K562 (cell line): ENCODE measurements at regions not wholly inside any gene's neighbourhood (a gene's known extent, or its start where the extent isn't known, plus 50 kb on each side); places are given as distances from the start of the nearest gene placed in this dataset.

Source experiments
- ATAC-seq: fragments of 200-7000 bp; cut with Tn5 transposase; 3 replicates; pipeline ENCODE4 v1.9.1; 2020; ENCODE audit warnings: moderate library complexity
- BruUV-seq: library from RNA; stranded (reverse); fragments of 400-500 nt; replicated peaks from 2 replicates; lab custom pipeline; 2021; lab: Mats Ljungman, UMichigan
- CTCF ChIA-PET: fragments of 300-600 bp; formaldehyde crosslinking; extraction: SDS; loops from one replicate; lab custom pipeline; 2021; ENCODE audit warnings: low intra/inter-chr PET ratio; lab: Yijun Ruan, JAX
- POLR2A ChIA-PET: fragments of 300-600, 350-650 bp; sonication (Branson Sonifier 250); formaldehyde crosslinking; extraction: SDS; loops from one replicate; lab custom pipeline; 2021; ENCODE audit warnings: antibody characterized with exemption, inconsistent platforms; lab: Yijun Ruan, JAX
- DNase-seq, 4 experiments: peaks; one replicate each; pipeline versions ENCODE4 v3.0.0 to v3.0.0-alpha.2; 2011 to 2018; ENCODE audit warnings: low spot score in 3 of 4, mixed read lengths in 3 of 4; ENCODE audit errors: extremely low read depth in 1 of 4
- FAIRE-seq: peaks from 2 replicates; lab custom pipeline; 2011; peaks lifted over from hg19 to GRCh38; lab: Jason Lieb, UNC
- H2AFZ ChIP-seq: 2 replicates; pipeline ENCODE4 v1.6.0; 2011; ENCODE audit warnings: low read depth, low read length, control low read depth, inconsistent platforms
- H3K27ac ChIP-seq: fragments of 200-600 bp; 3 replicates; pipeline ENCODE4 v1.8.0; 2011; ENCODE audit warnings: low read depth, mild to moderate bottlenecking, control low read depth, inconsistent platforms, low read length, moderate library complexity, mixed read lengths; ENCODE audit errors: extremely low read depth
- H3K27me3 ChIP-seq, 2 experiments: fragments of 300-600 bp in 1 of 2; 2 replicates in 1 of 2; 3 replicates in 1 of 2; pipeline versions ENCODE4 v1.6.0 to v1.8.0; 2011; ENCODE audit warnings: inconsistent platforms in 2 of 2, low read length in 2 of 2, mild to moderate bottlenecking in 1 of 2, mixed read lengths in 1 of 2, moderate library complexity in 1 of 2; ENCODE audit not compliant: control insufficient read depth in 2 of 2, insufficient read depth in 2 of 2
- H3K36me3 ChIP-seq: fragments of 300-600 bp; 3 replicates; pipeline ENCODE4 v1.8.0; 2011; ENCODE audit warnings: mild to moderate bottlenecking, low read length, inconsistent platforms; ENCODE audit not compliant: control insufficient read depth, insufficient read depth
- H3K4me1 ChIP-seq, 2 experiments: fragments of 200-600 bp in 1 of 2; replicated peaks in 1 of 2; 2 replicates in 1 of 2; 3 replicates in 1 of 2; pipeline versions ENCODE4 v1.5.1 to v1.8.0; 2011; ENCODE audit warnings: inconsistent platforms in 2 of 2, low read length in 2 of 2, mild to moderate bottlenecking in 1 of 2, mixed read lengths in 1 of 2, moderate library complexity in 1 of 2; ENCODE audit not compliant: control insufficient read depth in 2 of 2, insufficient read depth in 2 of 2
- H3K4me2 ChIP-seq: 2 replicates; pipeline ENCODE4 v1.6.1; 2011; ENCODE audit warnings: low read length, control low read depth, inconsistent platforms, mixed read lengths; ENCODE audit not compliant: insufficient read depth
- H3K4me3 ChIP-seq: fragments of 200-600 bp; sonication (generic), shearing (Covaris generic); 2 replicates; pipeline ENCODE4 v1.5.1; 2016; ENCODE audit warnings: control low read depth, inconsistent platforms
- H3K79me2 ChIP-seq: fragments of 200-600 bp; 3 replicates; pipeline ENCODE4 v1.8.0; 2011; ENCODE audit warnings: low read length, inconsistent platforms; ENCODE audit not compliant: control insufficient read depth, insufficient read depth
- H3K9ac ChIP-seq, 2 experiments: 2 replicates each; pipeline versions ENCODE4 v1.6.0 to v1.6.1; 2011; ENCODE audit warnings: low read depth in 2 of 2, low read length in 2 of 2, control low read depth in 1 of 2, inconsistent platforms in 1 of 2, mild to moderate bottlenecking in 1 of 2, mixed read lengths in 1 of 2; ENCODE audit not compliant: insufficient read depth in 1 of 2
- H3K9me1 ChIP-seq: one replicate; pipeline ENCODE4 v1.6.0; 2011; ENCODE audit warnings: inconsistent platforms, mild to moderate bottlenecking, low read length, moderate library complexity; ENCODE audit not compliant: control insufficient read depth, insufficient read depth
- H3K9me3 ChIP-seq: replicated peaks from 2 replicates; pipeline ENCODE4 v1.5.1; 2011; ENCODE audit warnings: low read depth, low read length, inconsistent platforms; ENCODE audit not compliant: control insufficient read depth, insufficient read depth
- H4K20me1 ChIP-seq: replicated peaks from 2 replicates; pipeline ENCODE4 v1.6.1; 2011; ENCODE audit warnings: low read length, inconsistent platforms, mixed read lengths; ENCODE audit not compliant: control insufficient read depth, insufficient read depth
- CCAR2 ChIP-seq: fragments of 200-400 bp; formaldehyde crosslinking; IDR thresholded peaks from 2 replicates; pipeline ENCODE4 v1.6.1; 2017; ENCODE audit warnings: mild to moderate bottlenecking, low read depth, low read length
- GABPB1 ChIP-seq: sonication (generic); formaldehyde crosslinking; IDR thresholded peaks from 2 replicates; pipeline ENCODE4 v1.8.0; 2022; ENCODE audit warnings: mild to moderate bottlenecking, missing genetic modification reagents
- HOXB6 ChIP-seq: fragments of 250-450 bp; sonication (Bioruptor Pico); IDR thresholded peaks from 2 replicates; pipeline ENCODE4 v1.5.1; 2022; ENCODE audit warnings: mild to moderate bottlenecking, borderline replicate concordance
- NR3C1 ChIP-seq: sonication (generic); formaldehyde crosslinking; IDR thresholded peaks from 2 replicates; pipeline ENCODE4 v1.8.1; 2022; ENCODE audit warnings: missing genetic modification reagents
- SMC3 ChIP-seq: conservative IDR thresholded peaks from 2 replicates; pipeline ENCODE4 v1.6.1; 2011; ENCODE audit warnings: low read depth, low read length, improper control_type of control experiment; ENCODE audit not compliant: insufficient read depth
- XRCC5 ChIP-seq: fragments of 200-400 bp; formaldehyde crosslinking; IDR thresholded peaks from 2 replicates; pipeline ENCODE4 v1.6.1; 2017; ENCODE audit warnings: low read depth, mild to moderate bottlenecking, low read length
- ZNF77 ChIP-seq: fragments of 250-450 bp; sonication (Bioruptor Pico); IDR thresholded peaks from 2 replicates; pipeline ENCODE4 v1.5.0; 2020
- WGBS: fragments of 100-300 bp; shearing (Covaris generic); methylation state at CpG from one replicate; pipeline ENCODE4 v1.1.6; 2016; ENCODE audit warnings: low coverage, mixed read lengths; ENCODE audit not compliant: insufficient coverage; ENCODE audit errors: missing lambda C conversion rate; 5-methylcytosine and 5-hydroxymethylcytosine counted together
- in situ Hi-C: fragments of 300-500 bp; cut with MboI; formaldehyde crosslinking; loops from 4 replicates; pipeline ENCODE4 v1.15.0; 2018; ENCODE audit warnings: inconsistent platforms, mixed read lengths
- intact Hi-C: fragments of 100-400 bp; cut with micrococcal nuclease; formaldehyde crosslinking; loops from 2 replicates; pipeline ENCODE4 v1.14.2; 2022
- TF ChIP-seq, protein P1 (sequence below): fragments of 450-650 bp; IDR thresholded peaks from 2 replicates; pipeline ENCODE4 v1.6.1; 2017; ENCODE audit warnings: antibody characterized with exemption, mild to moderate bottlenecking
- TF ChIP-seq, protein P2 (sequence below): fragments of 450-650 bp; IDR thresholded peaks from 2 replicates; pipeline ENCODE4 v1.7.0; 2016; ENCODE audit warnings: borderline replicate concordance
- TF ChIP-seq, protein P3 (sequence below): sonication (generic); formaldehyde crosslinking; IDR thresholded peaks from 2 replicates; pipeline ENCODE4 v1.8.0; 2023; ENCODE audit warnings: mild to moderate bottlenecking, missing genetic modification reagents

DNA sequence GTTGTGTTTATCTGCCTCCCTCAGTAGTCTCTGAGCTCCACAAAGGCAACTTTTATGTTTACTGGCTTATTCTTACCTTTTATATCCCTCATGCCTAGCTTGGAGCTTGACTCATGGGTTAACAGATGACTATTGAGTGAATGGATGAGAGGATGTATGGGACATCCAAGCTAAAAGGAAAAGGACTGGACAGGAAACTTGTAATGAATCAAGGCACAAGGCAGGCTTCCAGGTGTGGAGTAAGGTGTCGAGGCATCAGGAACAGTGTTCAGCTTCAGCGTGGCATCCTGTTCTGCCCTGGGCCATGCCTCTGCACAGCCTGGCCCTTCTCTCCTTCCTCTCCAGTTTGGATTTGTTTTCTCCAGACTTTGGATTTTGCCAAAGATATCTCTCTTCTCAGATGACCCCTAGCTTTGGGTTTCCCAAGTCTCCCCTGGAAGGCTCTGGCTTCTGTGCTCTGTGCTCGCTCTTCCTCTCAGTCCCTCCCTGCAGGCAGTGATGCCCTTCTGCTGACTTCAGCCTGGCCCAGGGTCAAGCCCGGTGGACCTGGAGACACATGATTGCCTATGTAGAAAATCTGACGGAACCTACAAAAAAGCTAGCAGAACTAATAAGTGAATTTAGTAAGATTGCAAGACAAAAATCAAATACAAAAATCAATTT lies 367.3 kb downstream of the CXCL12 start:
- CTCF ChIA-PET = no interaction called here
- in situ Hi-C loops = no loop called here
- POLR2A ChIA-PET = interaction anchor here (0.7 kb wide), 1 partner anchor 60 kb away, joined by 3 read pairs; no protein-coding TSS in a partner anchor
- TF ChIP-seq CCAR2 = no peak
- TF ChIP-seq, protein P1, sequence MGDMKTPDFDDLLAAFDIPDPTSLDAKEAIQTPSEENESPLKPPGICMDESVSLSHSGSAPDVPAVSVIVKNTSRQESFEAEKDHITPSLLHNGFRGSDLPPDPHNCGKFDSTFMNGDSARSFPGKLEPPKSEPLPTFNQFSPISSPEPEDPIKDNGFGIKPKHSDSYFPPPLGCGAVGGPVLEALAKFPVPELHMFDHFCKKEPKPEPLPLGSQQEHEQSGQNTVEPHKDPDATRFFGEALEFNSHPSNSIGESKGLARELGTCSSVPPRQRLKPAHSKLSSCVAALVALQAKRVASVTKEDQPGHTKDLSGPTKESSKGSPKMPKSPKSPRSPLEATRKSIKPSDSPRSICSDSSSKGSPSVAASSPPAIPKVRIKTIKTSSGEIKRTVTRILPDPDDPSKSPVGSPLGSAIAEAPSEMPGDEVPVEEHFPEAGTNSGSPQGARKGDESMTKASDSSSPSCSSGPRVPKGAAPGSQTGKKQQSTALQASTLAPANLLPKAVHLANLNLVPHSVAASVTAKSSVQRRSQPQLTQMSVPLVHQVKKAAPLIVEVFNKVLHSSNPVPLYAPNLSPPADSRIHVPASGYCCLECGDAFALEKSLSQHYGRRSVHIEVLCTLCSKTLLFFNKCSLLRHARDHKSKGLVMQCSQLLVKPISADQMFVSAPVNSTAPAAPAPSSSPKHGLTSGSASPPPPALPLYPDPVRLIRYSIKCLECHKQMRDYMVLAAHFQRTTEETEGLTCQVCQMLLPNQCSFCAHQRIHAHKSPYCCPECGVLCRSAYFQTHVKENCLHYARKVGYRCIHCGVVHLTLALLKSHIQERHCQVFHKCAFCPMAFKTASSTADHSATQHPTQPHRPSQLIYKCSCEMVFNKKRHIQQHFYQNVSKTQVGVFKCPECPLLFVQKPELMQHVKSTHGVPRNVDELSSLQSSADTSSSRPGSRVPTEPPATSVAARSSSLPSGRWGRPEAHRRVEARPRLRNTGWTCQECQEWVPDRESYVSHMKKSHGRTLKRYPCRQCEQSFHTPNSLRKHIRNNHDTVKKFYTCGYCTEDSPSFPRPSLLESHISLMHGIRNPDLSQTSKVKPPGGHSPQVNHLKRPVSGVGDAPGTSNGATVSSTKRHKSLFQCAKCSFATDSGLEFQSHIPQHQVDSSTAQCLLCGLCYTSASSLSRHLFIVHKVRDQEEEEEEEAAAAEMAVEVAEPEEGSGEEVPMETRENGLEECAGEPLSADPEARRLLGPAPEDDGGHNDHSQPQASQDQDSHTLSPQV = no peak
- TF ChIP-seq GABPB1 (CRISPR knock-in tag) = no peak
- TF ChIP-seq XRCC5 = no peak
- no peak for TF ChIP-seq ZNF77 (CRISPR knock-in tag)
- no peak for TF ChIP-seq SMC3
- TF ChIP-seq, protein P2, sequence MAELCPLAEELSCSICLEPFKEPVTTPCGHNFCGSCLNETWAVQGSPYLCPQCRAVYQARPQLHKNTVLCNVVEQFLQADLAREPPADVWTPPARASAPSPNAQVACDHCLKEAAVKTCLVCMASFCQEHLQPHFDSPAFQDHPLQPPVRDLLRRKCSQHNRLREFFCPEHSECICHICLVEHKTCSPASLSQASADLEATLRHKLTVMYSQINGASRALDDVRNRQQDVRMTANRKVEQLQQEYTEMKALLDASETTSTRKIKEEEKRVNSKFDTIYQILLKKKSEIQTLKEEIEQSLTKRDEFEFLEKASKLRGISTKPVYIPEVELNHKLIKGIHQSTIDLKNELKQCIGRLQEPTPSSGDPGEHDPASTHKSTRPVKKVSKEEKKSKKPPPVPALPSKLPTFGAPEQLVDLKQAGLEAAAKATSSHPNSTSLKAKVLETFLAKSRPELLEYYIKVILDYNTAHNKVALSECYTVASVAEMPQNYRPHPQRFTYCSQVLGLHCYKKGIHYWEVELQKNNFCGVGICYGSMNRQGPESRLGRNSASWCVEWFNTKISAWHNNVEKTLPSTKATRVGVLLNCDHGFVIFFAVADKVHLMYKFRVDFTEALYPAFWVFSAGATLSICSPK = no peak
- TF ChIP-seq HOXB6 (CRISPR knock-in tag) = no peak
- TF ChIP-seq, protein P3, sequence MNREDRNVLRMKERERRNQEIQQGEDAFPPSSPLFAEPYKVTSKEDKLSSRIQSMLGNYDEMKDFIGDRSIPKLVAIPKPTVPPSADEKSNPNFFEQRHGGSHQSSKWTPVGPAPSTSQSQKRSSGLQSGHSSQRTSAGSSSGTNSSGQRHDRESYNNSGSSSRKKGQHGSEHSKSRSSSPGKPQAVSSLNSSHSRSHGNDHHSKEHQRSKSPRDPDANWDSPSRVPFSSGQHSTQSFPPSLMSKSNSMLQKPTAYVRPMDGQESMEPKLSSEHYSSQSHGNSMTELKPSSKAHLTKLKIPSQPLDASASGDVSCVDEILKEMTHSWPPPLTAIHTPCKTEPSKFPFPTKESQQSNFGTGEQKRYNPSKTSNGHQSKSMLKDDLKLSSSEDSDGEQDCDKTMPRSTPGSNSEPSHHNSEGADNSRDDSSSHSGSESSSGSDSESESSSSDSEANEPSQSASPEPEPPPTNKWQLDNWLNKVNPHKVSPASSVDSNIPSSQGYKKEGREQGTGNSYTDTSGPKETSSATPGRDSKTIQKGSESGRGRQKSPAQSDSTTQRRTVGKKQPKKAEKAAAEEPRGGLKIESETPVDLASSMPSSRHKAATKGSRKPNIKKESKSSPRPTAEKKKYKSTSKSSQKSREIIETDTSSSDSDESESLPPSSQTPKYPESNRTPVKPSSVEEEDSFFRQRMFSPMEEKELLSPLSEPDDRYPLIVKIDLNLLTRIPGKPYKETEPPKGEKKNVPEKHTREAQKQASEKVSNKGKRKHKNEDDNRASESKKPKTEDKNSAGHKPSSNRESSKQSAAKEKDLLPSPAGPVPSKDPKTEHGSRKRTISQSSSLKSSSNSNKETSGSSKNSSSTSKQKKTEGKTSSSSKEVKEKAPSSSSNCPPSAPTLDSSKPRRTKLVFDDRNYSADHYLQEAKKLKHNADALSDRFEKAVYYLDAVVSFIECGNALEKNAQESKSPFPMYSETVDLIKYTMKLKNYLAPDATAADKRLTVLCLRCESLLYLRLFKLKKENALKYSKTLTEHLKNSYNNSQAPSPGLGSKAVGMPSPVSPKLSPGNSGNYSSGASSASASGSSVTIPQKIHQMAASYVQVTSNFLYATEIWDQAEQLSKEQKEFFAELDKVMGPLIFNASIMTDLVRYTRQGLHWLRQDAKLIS (CRISPR knock-in tag) = no peak
- TF ChIP-seq NR3C1 (CRISPR knock-in tag) = no peak

More for the DNA sequence above, 367.3 kb downstream of the CXCL12 start:
- no peaks in the 10 kb centered on the region for H3K4me1 ChIP-seq
- H3K27ac ChIP-seq = no peak overlapping the region
- DNase-seq (no peak), FAIRE-seq (no peak), ATAC-seq (no peak)
- H3K9ac ChIP-seq = no peak overlapping the region
- no peak overlapping the region for H2AFZ ChIP-seq
- no peak overlapping the region for H3K4me3 ChIP-seq
- no peaks in the 10 kb centered on the region for H3K9me1 ChIP-seq
- 1% methylated on average over 5 of the region's 5 CpGs for WGBS
- H3K27me3 ChIP-seq = no peaks in the 10 kb centered on the region; a peak in 1 of 5 replicates
- H3K4me2 ChIP-seq = no peak overlapping the region
- intact Hi-C loops = no loop called here
- no peaks in the 10 kb centered on the region for H3K36me3 ChIP-seq
- H3K79me2 ChIP-seq = no peaks in the 10 kb centered on the region
- H3K9me3 ChIP-seq = no peaks in the 10 kb centered on the region
- BruUV-seq = no TSS peak
- no peaks in the 10 kb centered on the region; the same call in 1 of the 2 replicates for H4K20me1 ChIP-seq
